H9 (cell line): ENCODE measurements at regions not wholly inside any gene's neighbourhood (a gene's known extent, or its start where the extent isn't known, plus 50 kb on each side); places are given as distances from the start of the nearest gene placed in this dataset.

Source experiments
- DNase-seq: peaks from one replicate; pipeline ENCODE4 v3.0.0-alpha.2; 2017
- H2AFZ ChIP-seq: one replicate; pipeline ENCODE4 v1.6.1; 2013; ENCODE audit warnings: mild to moderate bottlenecking, low read length, control low read depth, moderate library complexity
- H2AK5ac ChIP-seq: 2 replicates; pipeline ENCODE4 v1.6.1; 2013; ENCODE audit warnings: low read length, control low read depth, mixed read lengths; ENCODE audit not compliant: insufficient read length
- H2BK120ac ChIP-seq: one replicate; pipeline ENCODE4 v1.6.1; 2013; ENCODE audit warnings: low read depth, mild to moderate bottlenecking, low read length, control low read depth, inconsistent platforms; ENCODE audit not compliant: poor library complexity, severe bottlenecking
- H2BK12ac ChIP-seq: 2 replicates; pipeline ENCODE4 v1.6.1; 2013; ENCODE audit warnings: low read length, control low read depth, mixed read lengths, low read depth; ENCODE audit not compliant: insufficient read length
- H2BK15ac ChIP-seq: 2 replicates; pipeline ENCODE4 v1.6.1; 2013; ENCODE audit warnings: low read depth, low read length, control low read depth
- H2BK20ac ChIP-seq: one replicate; pipeline ENCODE4 v1.6.1; 2013; ENCODE audit warnings: low read depth, mild to moderate bottlenecking, low read length, control low read depth, inconsistent platforms; ENCODE audit not compliant: poor library complexity, severe bottlenecking
- H2BK5ac ChIP-seq: 2 replicates; pipeline ENCODE4 v1.6.1; 2013; ENCODE audit warnings: low read length, control low read depth, mixed read lengths; ENCODE audit not compliant: insufficient read length
- H3K14ac ChIP-seq: 2 replicates; pipeline ENCODE4 v1.6.1; 2013; ENCODE audit warnings: low read length, control low read depth; ENCODE audit not compliant: insufficient read depth
- H3K18ac ChIP-seq: 2 replicates; pipeline ENCODE4 v1.6.1; 2013; ENCODE audit warnings: low read depth, mild to moderate bottlenecking, mixed read lengths, low read length, control low read depth; ENCODE audit not compliant: insufficient read length
- H3K23ac ChIP-seq: 2 replicates; pipeline ENCODE4 v1.6.1; 2013; ENCODE audit warnings: low read length, control low read depth, mixed read lengths, low read depth; ENCODE audit not compliant: insufficient read length
- H3K23me2 ChIP-seq: 2 replicates; pipeline ENCODE4 v1.6.1; 2013; ENCODE audit warnings: low read depth, mild to moderate bottlenecking, mixed read lengths, low read length, control low read depth; ENCODE audit not compliant: insufficient read length, poor library complexity, severe bottlenecking
- H3K27ac ChIP-seq: 2 replicates; pipeline ENCODE4 v1.5.1; 2013; ENCODE audit warnings: low read length, control low read depth, mixed read lengths, low read depth; ENCODE audit not compliant: insufficient read length
- H3K27me3 ChIP-seq: 2 replicates; pipeline ENCODE4 v1.6.1; 2013; ENCODE audit warnings: low read length, control low read depth, inconsistent platforms; ENCODE audit not compliant: insufficient read depth
- H3K4ac ChIP-seq: 2 replicates; pipeline ENCODE4 v1.6.1; 2013; ENCODE audit warnings: low read depth, mild to moderate bottlenecking, control low read depth, inconsistent platforms, low read length, moderate library complexity
- H3K4me1 ChIP-seq: 2 replicates; pipeline ENCODE4 v1.6.1; 2013; ENCODE audit warnings: low read length, control low read depth, inconsistent platforms; ENCODE audit not compliant: insufficient read depth
- H3K4me2 ChIP-seq: 2 replicates; pipeline ENCODE4 v1.6.1; 2013; ENCODE audit warnings: low read length, control low read depth, mixed read lengths; ENCODE audit not compliant: insufficient read length, insufficient read depth
- H3K56ac ChIP-seq: 2 replicates; pipeline ENCODE4 v1.6.1; 2013; ENCODE audit warnings: low read depth, mild to moderate bottlenecking, mixed read lengths, low read length, control low read depth; ENCODE audit not compliant: insufficient read length
- H3K79me1 ChIP-seq: 2 replicates; pipeline ENCODE4 v1.6.1; 2013; ENCODE audit warnings: low read depth, mild to moderate bottlenecking, moderate library complexity, low read length, control low read depth, inconsistent platforms; ENCODE audit not compliant: insufficient read depth, poor library complexity, severe bottlenecking
- H3K79me2 ChIP-seq: 2 replicates; pipeline ENCODE4 v1.6.1; 2013; ENCODE audit warnings: low read length, control low read depth, inconsistent platforms; ENCODE audit not compliant: insufficient read depth
- H3K9ac ChIP-seq: 2 replicates; pipeline ENCODE4 v1.6.1; 2013; ENCODE audit warnings: low read length, control low read depth, mixed read lengths; ENCODE audit not compliant: insufficient read length; ENCODE audit errors: extremely low read depth
- H3K9me3 ChIP-seq: one replicate; pipeline ENCODE4 v1.6.1; 2013; ENCODE audit warnings: low read depth, low read length, inconsistent platforms; ENCODE audit not compliant: control insufficient read depth
- H3T11ph ChIP-seq: one replicate; pipeline ENCODE4 v1.6.1; 2013; ENCODE audit warnings: mild to moderate bottlenecking, low read length, control low read depth, inconsistent platforms
- H4K20me1 ChIP-seq: one replicate; pipeline ENCODE4 v1.6.1; 2013; ENCODE audit not compliant: control insufficient read depth, insufficient read length, insufficient read depth
- H4K5ac ChIP-seq: 2 replicates; pipeline ENCODE4 v1.6.1; 2013; ENCODE audit warnings: low read depth, mild to moderate bottlenecking, mixed read lengths, low read length, control low read depth; ENCODE audit not compliant: insufficient read length
- H4K8ac ChIP-seq: replicated peaks from 2 replicates; pipeline ENCODE4 v1.6.1; 2013; ENCODE audit warnings: low read length, control low read depth, mixed read lengths, low read depth; ENCODE audit not compliant: insufficient read length
- H4K91ac ChIP-seq: 2 replicates; pipeline ENCODE4 v1.6.1; 2013; ENCODE audit warnings: low read depth, mild to moderate bottlenecking, moderate library complexity, mixed read lengths, low read length, control low read depth; ENCODE audit not compliant: insufficient read length
- H3K27ac Mint-ChIP-seq, 3 experiments: 2 replicates in 2 of 3; 3 replicates in 1 of 3; pipeline ENCODE4 v1.8.0; 2020 to 2021; ENCODE audit warnings: mixed read lengths in 3 of 3, mild to moderate bottlenecking in 1 of 3, moderate library complexity in 1 of 3
- H3K27me3 Mint-ChIP-seq: 2 replicates; pipeline ENCODE4 v1.8.0; 2021; ENCODE audit warnings: low read depth, mild to moderate bottlenecking, moderate library complexity, mixed read lengths
- H3K36me3 Mint-ChIP-seq, 3 experiments: 2 replicates in 2 of 3; 3 replicates in 1 of 3; pipeline ENCODE4 v1.8.0; 2020 to 2021; ENCODE audit warnings: low read depth in 3 of 3, mixed read lengths in 3 of 3; ENCODE audit not compliant: insufficient read depth in 1 of 3
- H3K4me1 Mint-ChIP-seq, 2 experiments: 2 replicates each; pipeline ENCODE4 v1.8.0; 2020; ENCODE audit warnings: mixed read lengths in 2 of 2
- H3K4me3 Mint-ChIP-seq, 2 experiments: 2 replicates in 1 of 2; 3 replicates in 1 of 2; pipeline ENCODE4 v1.8.0; 2020 to 2021; ENCODE audit warnings: mild to moderate bottlenecking in 2 of 2, mixed read lengths in 2 of 2, moderate library complexity in 1 of 2
- H3K9me3 Mint-ChIP-seq, 2 experiments: 2 replicates in 1 of 2; 3 replicates in 1 of 2; pipeline ENCODE4 v1.8.0; 2020; ENCODE audit warnings: mild to moderate bottlenecking in 2 of 2, mixed read lengths in 2 of 2, moderate library complexity in 1 of 2
- CTCF ChIP-seq: fragments of 200-600 bp; sonication (generic); conservative IDR thresholded peaks from 3 replicates; pipeline ENCODE4 v1.8.0; 2021; ENCODE audit warnings: antibody characterized with exemption, mild to moderate bottlenecking

GRCh38 chr1:170306513-170306910 lies 160.8 kb downstream of the NTMT2 start:
- H3K4me1 Mint-ChIP-seq = peaks cover under 1% of the 10 kb centered on the region in 2 experiments; a peak in 2 of 4 replicates
- H2BK20ac ChIP-seq = no peak overlapping the region
- no peaks in the 10 kb centered on the region for H3K27me3 Mint-ChIP-seq
- no peak overlapping the region for H2BK15ac ChIP-seq
- H4K20me1 ChIP-seq = no peaks in the 10 kb centered on the region
- H3K23me2 ChIP-seq = no peaks in the 10 kb centered on the region
- H3K27ac ChIP-seq = no peak overlapping the region
- no peak overlapping the region for H3K27ac Mint-ChIP-seq
- no peak overlapping the region for H3T11ph ChIP-seq
- H2BK12ac ChIP-seq = no peak overlapping the region
- no peaks in the 10 kb centered on the region for H3K36me3 Mint-ChIP-seq
- H4K8ac ChIP-seq = no peak overlapping the region
- H2AFZ ChIP-seq = no peak overlapping the region
- H4K91ac ChIP-seq = no peak overlapping the region
- no peaks in the 10 kb centered on the region for H3K79me1 ChIP-seq
- no peak overlapping the region for H3K14ac ChIP-seq
- H3K4ac ChIP-seq = no peak overlapping the region
- no peak overlapping the region for H2BK120ac ChIP-seq
- H2AK5ac ChIP-seq = no peak overlapping the region
- no peaks in the 10 kb centered on the region for H3K79me2 ChIP-seq
- H3K18ac ChIP-seq = no peak overlapping the region
- H2BK5ac ChIP-seq = no peak overlapping the region
- no peak for DNase-seq
- TF ChIP-seq CTCF = no peak
- H3K4me3 Mint-ChIP-seq = no peak overlapping the region
- H3K23ac ChIP-seq = no peak overlapping the region
- H3K9me3 Mint-ChIP-seq = no peaks in the 10 kb centered on the region
- no peaks in the 10 kb centered on the region for H3K9me3 ChIP-seq
- H4K5ac ChIP-seq = no peak overlapping the region
- H3K4me1 ChIP-seq = no peaks in the 10 kb centered on the region
- H3K27me3 ChIP-seq = no peaks in the 10 kb centered on the region
- no peak overlapping the region for H3K4me2 ChIP-seq
- H3K9ac ChIP-seq = no peak overlapping the region
- H3K56ac ChIP-seq = no peak overlapping the region
